GM23248 (cell line): ENCODE measurements at regions not wholly inside any gene's neighbourhood (a gene's known extent, or its start where the extent isn't known, plus 50 kb on each side); places are given as distances from the start of the nearest gene placed in this dataset.
"Not testable (repeated sequence)": the region's sequence is repeated elsewhere in the genome, so short reads cannot be mapped to it uniquely, and the experiment has no call there.

Experiments used
- EZH2 ChIP-seq: fragments of 200-600 bp; sonication (generic); IDR thresholded peaks from 2 replicates; pipeline ENCODE4 v1.6.1; 2018; ENCODE audit warnings: antibody characterized with exemption, mild to moderate bottlenecking; ENCODE audit not compliant: insufficient read depth, poor library complexity, severe bottlenecking
- EZH2phosphoT487 ChIP-seq: fragments of 200-600 bp; sonication (generic); IDR thresholded peaks from 2 replicates; pipeline ENCODE4 v1.6.1; 2018; ENCODE audit warnings: antibody characterized with exemption, moderate library complexity, mild to moderate bottlenecking, low read depth; ENCODE audit not compliant: insufficient read depth

GRCh38 chr5:14020944-14021343 lies 76.5 kb upstream of the DNAH5 start:
- not testable (repeated sequence) for TF ChIP-seq EZH2, EZH2phosphoT487
